HG02840 (cell line): ENCODE measurements at regions not wholly inside any gene's neighbourhood (a gene's known extent, or its start where the extent isn't known, plus 50 kb on each side); places are given as distances from the start of the nearest gene placed in this dataset.
"Not testable (repeated sequence)": the region's sequence is repeated elsewhere in the genome, so short reads cannot be mapped to it uniquely, and the experiment has no call there.

Experiments
- ATAC-seq: cut with Tn5 transposase; IDR thresholded peaks from one replicate; pipeline ENCODE4 v1.9.1; 2021; ENCODE audit warnings: mild to moderate bottlenecking, moderate library complexity, moderate number of reproducible peaks; ENCODE audit not compliant: unreplicated experiment, low FRiP score

DNA sequence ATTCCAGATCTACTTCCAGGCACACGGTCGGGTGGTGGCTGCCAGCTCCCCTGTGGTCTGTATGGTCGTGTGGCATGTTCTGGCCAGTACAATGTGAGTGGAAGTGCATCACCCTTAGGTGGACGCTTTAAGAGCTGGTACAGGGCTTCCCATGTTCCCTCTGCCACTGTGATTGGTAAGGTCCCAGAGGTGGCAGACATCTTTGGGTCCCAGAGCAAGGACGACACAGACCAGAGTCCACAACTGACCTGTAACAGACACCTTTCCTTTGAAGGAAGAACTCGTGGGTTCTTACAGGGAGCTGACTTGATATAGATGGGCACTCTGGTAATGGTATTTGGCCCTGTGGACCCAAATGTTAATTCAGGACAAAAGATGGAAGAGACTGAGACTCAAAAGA is 90.0 kb upstream of the GDNF start:
- ATAC-seq: no peak

DNA sequence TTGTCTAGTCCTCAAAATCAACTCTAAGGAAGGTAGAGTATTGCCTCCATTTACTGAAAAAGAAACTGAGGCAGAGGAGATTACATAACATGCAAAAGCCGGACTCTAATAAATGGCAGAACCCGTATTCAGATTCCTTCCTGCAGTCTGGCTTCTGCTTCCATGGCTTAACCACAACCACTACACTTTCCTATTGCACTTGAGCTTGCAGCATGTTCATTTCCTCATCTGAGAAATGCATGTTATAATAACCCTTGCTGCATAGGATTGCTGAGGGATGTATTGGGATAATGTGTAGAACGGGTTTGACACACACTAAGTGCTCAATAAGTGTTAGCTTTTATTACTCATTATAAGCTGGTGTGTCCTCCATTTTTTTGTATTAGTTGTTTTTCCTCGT is 87.9 kb upstream of the GDNF start:
- not testable (repeated sequence) for ATAC-seq

DNA sequence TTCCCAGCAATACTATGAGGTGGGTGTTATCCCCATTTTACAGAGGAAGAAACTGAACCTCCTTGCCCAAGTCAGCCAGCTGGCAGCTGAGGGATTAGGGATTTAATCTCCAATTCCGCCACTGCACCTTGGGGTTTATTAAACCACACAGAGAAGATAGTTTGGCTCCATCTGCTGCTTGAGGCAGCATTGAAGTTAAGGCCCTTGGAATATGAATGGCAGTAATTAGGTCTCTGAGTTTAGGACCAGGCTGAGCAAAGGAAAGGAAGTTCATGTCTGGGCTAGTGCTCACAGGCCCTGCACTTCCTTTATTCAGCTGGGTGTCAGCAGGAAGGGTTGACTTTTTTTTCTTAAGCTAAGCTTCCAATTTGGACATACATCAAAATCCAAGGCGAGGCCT is 86.9 kb upstream of the GDNF start:
- ATAC-seq: no peak

DNA sequence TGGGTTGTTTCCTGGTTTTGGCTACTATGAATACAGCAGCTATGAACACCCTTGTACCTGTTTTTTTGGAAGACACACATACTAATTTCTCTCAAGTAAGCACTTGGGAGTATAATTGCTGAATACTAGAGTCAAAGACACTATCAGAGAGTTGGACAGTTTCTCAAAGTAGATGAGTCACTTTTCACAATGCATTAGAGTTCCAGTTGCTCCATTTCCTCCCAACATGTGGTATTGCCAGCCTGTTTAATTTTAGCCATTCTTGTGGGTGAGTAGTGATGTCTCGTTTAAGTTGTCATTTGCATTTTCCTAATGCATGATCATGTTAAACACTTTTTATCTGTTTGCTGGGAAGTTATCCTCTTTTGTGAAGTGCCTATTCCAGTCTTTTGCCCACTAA is 81.6 kb upstream of the GDNF start:
- ATAC-seq: no peak

DNA sequence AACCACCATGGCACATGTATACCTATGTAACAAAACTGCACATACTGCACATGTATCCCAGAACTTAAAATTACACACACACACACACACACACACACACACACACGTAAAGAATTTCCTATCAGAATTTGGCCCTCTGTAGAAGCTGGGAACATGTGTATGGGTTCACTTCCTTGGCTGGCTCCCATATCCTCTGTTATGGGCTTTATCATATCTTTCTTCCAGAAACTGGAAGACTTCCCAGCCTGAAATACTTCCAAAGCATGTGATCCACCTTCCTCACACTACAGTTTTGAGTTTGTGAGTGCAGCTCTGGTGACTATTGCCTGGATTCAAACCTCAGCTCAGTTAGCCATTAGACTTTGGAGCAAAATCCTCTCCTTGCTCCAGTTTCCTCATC is 78.6 kb upstream of the GDNF start:
- no peak for ATAC-seq

DNA sequence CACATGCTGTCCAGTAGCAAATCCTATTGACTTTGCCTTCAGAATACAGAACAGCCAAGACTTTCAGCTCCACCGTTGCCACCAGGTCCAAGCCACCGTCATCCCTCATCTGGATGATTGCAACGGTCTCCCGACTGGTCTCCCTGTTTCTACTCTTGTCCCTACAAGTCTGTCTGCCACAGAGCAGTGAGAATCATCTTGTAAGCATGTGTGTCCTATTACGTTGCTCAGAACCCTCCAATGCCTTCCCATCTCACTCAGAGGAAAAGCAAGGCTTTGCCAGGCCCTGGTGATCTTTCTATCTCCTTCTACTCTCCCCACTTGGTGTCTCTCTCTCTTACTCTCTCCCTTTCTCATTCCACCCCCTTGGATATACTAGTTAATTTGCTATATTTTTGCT is 76.7 kb upstream of the GDNF start:
- no peak for ATAC-seq

DNA sequence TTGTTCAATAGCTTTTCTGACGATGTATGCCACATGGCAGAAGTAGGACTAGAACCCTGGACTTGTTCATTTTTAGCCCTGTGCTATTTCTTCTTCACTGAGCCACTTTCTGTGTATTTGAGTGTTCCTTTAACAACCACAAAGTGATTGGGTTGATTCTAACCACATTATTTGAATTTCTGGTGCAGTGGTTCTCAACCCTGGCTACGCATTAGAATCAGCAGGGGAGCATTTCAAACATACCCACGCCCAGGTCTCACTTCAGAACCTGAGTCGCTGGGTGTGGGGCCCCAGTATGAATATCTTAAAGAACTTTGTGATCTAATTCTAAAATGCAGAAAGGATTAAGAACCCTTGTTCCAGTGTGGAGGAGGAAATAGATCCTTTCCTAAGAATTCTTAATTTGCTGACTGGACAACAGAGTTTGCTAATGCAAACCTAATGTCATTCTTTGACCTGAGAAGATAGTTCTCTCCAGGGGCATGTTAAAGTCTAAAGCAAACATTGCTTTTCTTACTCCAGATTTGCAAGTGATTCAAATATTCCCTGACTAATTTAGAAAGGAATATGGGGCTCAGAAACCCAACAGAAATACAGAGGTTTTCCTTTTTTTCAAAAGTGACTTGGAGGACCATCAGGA is 75.4 kb upstream of the GDNF start:
- ATAC-seq: peak; percentile 58

DNA sequence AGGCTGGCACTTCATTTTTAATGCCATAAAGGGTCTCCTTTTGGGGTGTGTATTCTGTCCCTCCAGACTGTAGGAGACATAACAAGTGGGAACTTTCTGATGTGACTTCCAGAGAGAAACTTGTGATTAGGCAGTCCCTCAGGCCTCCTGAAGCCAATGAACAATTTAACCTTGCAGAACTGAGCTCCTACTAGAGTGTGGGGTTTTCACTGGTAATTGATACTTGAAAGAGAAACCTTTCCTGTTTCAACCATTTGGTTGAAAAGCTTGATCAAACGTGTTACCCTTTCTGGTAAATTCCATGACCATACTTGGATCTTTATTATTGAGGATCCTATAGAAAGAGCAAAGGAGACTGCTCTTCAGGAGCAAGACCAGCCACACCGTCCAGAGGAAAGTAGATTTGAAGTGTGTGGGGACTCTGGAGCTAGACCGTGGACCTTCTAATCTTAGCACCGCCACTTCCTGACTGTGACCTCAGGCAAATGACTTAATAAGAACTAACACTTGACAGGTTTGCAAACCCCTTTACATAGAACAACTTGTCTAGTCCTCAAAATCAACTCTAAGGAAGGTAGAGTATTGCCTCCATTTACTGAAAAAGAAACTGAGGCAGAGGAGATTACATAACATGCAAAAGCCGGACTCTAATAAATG is 69.9 kb upstream of the GDNF start:
- peak; percentile 84 for ATAC-seq

DNA sequence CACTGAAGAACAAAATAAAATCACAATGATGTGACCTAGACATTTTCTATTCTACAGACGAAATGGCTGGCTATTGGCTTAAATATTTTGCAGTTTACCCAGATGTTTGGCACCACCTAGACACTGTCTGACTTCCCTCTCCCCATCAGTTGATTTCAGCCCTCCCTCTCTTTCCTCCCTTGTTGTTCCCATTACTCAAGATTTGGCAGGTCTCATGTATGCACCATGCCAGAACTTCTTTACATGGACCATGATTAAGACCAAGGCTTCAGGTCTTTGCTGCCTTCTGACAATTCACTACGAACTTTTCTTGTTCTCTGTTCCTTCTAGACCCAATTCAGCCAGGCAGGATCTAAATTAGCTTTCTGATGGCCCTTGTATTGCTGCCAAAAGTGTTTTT is 66.6 kb upstream of the GDNF start:
- no peak for ATAC-seq

DNA sequence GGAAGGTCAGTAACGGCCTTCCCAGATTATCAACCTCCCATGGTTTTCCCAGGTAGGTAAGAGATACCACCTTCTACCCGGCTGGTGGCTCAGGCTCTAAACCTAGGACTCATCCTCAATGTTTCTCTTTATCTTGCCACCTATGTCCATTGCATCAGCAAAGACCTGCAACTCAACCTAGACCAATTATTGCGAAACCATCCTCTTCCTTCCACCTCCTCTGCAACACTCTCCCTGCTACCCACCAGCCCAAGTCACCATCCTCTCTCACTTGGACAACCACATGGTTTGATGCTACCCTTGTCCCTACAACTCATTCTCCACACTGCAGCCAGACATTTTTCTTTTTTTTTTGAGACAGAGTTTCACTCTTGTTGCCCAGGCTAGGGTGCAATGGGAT is 65.4 kb upstream of the GDNF start:
- ATAC-seq: no peak

DNA sequence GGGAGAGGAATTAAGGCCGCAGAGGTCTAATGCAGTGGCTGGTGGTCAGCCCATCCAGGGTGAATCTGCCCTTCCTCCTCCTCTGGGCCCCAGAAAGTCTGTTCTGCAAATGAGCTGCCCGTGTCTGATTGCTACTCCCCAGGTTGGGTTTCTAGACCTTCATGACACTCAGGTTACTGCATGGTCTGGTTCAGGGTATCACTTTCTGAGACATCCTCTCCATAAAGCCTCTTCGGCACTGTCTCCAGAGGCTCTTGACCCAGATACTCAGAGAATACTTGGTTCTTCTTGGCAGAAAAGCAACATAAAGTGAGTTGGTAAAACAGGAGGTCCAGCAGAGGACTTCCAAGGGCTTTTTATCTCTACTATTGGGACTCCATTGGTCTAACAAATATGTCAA is 62.5 kb upstream of the GDNF start:
- ATAC-seq: no peak

DNA sequence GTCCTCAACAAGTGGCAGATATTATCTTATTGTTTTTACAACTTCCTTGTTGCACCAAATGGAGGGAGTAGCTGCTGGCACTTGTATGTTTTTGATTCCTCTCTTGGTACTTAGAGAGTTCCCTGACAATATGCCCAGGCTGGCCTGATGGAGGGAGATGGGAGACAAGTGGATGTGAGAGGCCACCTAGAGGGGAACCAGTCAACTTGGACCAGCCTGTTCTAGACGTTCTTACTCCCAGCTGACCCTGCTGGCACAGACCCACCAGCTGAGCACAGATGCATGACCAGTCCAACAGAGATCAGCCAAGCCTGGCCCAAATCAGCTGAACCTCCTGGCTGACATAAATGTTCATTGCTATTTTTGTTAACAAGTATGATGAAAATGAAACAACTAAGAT is 60.9 kb upstream of the GDNF start:
- no peak for ATAC-seq

DNA sequence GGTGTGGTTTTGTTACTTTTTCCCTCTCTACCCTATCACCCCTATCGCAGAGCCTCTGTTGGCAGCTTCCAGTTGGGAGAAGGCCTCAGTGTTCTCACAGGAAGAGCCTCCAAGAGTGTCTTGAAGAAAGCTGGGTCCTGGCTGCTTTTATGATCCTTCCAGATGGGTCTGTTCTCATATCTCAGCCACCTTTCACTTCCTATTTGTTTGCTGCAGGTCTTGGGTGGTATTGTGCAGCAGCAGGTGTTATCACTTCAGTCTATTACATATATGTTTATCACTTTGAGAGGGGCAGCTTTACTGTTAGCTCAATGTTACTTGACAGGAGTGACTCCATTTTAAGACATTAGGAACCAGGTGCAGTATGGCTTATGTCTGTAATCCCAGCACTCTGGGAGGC is 59.2 kb upstream of the GDNF start:
- ATAC-seq: no peak

DNA sequence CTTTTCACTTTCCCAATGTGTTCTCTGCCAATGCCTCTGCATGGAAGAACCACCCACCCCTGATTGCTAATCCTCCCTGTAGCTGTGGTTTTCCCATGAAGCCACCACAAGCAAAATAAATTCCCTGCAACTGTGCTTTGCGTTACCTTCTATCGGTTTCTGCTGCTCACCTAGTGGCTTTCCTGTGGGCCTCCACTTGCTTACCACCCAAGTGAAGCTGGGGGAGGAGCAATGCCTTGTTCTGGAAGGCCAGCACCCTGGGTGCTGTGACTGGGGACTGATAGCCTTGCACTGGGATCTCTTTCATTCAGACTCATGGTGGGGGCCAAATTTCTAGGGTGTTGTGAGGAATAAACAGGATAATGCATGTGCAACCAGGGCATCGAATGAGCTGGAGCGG is 56.3 kb upstream of the GDNF start:
- ATAC-seq: no peak

DNA sequence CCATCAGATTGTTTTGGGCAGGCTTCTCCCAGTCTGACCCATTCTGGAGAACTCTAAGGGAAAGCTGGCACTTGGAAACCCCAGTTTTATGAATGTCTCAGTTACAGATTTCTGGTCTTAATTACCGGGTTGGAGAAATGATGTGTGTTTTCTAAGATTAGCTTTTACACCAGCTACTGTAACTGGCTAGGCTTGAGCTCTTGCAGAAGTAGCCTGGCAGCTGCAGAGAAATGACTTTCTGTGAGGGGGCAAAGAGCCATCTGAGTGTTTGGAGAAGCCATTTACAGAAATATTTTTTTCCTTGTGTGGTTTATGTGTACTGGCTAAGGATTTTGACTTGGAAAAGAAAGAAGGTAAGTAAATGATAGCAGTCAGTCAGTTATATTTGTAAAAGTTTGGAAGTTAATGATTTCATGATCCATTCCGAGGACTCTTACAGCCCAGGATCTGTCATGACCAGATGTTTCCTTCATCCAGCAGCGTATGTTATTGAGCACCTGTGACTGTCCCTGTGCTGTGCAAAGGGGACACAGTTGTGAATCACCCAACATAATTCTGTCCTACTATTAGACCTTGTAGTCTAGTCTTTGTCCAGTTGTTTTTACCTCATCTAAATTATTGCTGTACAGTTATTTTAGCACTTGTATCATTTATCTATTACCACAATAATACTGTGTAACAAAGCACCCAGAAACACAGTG is 53.7 kb upstream of the GDNF start:
- no peak for ATAC-seq

DNA sequence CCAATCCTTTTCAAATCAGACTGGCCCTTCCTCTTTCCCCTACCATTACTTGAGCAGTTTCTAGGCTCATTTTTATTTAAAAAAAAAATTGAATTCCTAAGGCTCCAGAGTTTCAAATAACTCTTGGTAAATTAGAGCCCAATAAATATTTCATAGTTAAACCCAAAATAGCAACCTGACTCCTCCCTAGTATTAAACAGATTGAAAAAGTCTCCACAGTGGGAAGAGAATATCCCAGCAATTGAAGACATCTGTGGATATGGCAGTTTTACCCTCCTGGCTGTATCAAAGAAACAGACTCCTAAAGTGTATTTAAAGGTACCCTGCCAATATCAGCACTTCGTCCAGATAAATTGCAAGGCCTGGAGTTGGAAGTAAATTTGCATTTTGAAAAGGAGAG is 52.7 kb upstream of the GDNF start:
- no peak for ATAC-seq

DNA sequence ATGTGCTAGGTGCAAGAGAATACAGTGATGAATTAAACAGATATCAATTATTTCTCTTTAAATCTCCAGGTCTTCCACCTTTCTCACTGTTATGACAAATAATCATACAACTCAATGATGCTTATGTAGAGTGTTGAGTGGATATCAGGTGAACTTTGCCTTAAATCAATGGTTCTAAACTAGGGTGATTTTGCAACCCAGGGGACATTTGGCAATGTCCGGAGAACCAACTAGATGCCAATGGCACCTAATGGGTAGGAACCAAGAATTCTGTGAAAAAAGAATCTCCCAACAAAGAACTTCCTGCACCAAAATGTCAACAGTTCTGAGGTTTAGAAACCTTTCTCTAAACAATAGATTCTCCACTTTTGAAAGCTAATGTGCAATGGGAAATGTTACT is 52.0 kb upstream of the GDNF start:
- no peak for ATAC-seq

DNA sequence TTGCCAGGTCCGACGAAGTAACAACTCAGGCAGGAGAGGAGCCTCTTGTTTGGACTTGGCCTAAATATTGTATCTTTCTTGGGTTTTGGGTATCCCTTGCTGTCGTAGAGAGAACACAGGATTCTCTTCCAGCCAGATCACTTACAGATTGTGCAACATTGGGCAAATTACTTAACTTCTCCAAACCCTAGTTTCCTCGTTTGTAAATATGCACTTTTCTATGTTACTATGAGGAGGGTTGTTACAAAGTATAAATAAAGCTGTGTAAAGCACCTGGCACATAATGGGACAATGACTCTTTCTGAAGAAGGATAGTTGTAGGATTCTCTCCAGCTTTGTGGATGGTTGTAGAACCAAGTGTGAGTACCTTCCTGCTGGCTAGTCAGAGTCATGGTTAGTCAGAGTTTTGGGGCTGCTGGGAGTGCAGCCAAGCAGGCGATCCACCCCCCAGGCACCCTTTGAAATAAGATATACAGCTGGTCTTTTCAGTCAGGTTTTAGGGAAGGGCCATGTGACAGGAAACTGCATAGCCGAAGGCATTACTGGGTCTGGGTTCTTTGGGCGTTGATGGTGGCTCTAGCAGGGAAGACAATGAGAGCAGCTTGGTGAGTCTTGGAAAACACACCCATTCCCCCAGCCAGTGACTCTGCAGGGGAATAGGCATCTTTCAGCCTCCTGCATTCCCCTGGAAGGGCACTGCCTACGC is 49.9 kb upstream of the GDNF start:
- ATAC-seq: no peak
